Epithelial cell of proximal tubule (primary cell): ENCODE measurements at regions not wholly inside any gene's neighbourhood (a gene's known extent, or its start where the extent isn't known, plus 50 kb on each side); places are given as distances from the start of the nearest gene placed in this dataset.

Experiments
- DNase-seq: peaks from one replicate; pipeline ENCODE4 v3.0.0-alpha.2; 2011; ENCODE audit warnings: low read depth
- H3K4me3 ChIP-seq: 2 replicates; pipeline ENCODE4 v1.5.1; 2011; ENCODE audit warnings: low read depth, mild to moderate bottlenecking, low read length
- TF ChIP-seq, protein P1 (sequence below): conservative IDR thresholded peaks from 2 replicates; pipeline ENCODE4 v1.5.1; 2012; ENCODE audit warnings: low read depth, mild to moderate bottlenecking, low read length

DNA sequence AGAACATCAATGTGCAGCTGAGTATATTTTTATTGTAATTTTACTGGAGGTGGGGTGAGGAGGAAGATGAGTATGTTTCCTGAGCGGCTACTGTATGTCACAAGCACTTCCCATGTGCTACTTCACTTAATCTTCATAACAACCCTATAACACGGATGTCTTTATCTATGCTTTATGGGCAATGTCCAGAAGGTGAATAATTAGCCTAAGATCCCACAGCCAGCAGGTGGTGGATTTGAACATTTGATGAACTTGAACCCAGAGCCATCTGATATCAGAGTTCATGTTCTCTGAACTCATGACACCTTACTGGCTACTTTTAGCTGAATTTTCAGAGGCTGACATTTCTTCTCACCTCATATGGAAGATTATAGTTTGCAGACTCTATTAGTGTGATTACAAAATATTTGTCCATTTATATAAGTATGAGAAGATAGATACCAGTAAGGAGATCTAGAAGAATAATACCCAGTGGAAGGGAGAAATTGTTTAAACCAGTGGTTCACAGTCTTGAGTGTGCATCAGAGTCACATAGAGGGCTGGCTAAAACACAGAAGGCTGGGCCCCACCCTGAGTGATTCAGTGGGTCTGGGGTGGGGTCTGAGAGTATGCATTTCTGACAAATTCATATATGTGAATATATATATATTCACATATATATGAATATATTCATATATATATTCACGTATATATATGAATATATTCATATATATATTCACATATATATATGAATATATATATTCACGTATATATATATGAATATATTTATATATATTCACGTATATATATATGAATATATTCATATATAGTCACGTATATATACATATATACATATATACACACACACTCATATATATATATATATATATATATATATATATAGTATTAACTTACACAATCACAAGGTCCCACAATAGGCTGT is 164.4 kb upstream of the NR3C1 start:
- TF ChIP-seq, protein P1, sequence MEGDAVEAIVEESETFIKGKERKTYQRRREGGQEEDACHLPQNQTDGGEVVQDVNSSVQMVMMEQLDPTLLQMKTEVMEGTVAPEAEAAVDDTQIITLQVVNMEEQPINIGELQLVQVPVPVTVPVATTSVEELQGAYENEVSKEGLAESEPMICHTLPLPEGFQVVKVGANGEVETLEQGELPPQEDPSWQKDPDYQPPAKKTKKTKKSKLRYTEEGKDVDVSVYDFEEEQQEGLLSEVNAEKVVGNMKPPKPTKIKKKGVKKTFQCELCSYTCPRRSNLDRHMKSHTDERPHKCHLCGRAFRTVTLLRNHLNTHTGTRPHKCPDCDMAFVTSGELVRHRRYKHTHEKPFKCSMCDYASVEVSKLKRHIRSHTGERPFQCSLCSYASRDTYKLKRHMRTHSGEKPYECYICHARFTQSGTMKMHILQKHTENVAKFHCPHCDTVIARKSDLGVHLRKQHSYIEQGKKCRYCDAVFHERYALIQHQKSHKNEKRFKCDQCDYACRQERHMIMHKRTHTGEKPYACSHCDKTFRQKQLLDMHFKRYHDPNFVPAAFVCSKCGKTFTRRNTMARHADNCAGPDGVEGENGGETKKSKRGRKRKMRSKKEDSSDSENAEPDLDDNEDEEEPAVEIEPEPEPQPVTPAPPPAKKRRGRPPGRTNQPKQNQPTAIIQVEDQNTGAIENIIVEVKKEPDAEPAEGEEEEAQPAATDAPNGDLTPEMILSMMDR = no peak
- H3K4me3 ChIP-seq = no peak overlapping the region
- no peak for DNase-seq

DNA sequence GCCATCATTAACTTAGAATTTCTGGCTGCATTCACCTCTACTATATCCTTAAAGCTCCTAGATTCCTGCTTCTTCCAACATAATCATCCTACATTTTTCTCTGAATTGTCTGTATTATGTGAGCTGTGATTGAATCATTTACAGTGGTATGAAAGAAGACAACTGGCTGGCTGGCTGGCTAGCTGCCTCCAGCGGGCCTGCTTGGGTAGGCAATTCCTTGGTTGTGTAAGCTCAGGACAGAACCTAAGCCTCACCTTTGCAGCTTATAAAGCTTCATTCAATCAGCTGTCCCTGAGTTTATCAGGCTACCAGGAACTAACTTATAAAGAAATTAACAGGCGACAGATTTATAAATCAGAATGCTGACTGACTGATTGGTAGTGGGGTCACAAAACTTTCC is 162.7 kb upstream of the NR3C1 start:
- DNase-seq = no peak
- no peak overlapping the region for H3K4me3 ChIP-seq
- TF ChIP-seq, protein P1 = no peak

DNA sequence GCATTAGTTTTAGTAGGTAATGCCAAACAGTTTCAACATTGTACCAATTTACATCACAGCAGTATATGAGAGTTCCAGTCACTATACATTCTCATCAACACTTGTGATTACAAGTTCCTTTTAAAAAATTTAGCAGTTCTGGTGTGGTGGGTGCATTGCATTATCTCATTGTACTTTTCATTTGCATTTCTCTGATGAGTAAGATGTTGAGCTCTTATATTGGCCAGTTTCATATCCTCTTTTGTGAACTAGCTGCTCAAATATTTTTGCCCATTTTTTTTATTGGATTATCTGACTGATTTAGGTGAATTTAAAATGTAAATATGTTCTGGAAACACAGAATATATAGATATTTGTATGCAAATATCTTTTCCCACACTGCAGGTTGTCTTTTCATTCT is 160.9 kb upstream of the NR3C1 start:
- no peak for DNase-seq
- H3K4me3 ChIP-seq = no peak overlapping the region
- TF ChIP-seq, protein P1 = no peak

DNA sequence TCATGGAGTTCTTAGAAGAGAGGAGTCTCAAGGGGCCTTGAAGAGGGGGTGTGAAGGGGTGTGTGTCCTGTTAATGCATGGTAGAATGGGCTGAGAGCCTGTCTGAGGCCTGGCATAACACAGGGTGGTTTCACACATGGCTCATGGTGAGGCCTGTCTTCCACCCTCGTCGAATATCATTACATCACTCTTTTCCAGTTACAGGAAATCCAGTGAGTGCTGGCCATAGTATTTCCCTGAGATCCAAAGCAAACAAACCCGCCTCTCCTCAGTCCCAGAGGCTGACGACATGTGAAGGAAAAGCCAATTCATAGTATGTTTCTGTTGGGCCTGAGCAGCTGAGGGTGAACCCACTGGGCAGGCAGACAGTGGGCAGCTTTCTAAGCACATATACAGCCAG is 159.4 kb upstream of the NR3C1 start:
- DNase-seq = no peak
- TF ChIP-seq, protein P1 = no peak
- no peak overlapping the region for H3K4me3 ChIP-seq

DNA sequence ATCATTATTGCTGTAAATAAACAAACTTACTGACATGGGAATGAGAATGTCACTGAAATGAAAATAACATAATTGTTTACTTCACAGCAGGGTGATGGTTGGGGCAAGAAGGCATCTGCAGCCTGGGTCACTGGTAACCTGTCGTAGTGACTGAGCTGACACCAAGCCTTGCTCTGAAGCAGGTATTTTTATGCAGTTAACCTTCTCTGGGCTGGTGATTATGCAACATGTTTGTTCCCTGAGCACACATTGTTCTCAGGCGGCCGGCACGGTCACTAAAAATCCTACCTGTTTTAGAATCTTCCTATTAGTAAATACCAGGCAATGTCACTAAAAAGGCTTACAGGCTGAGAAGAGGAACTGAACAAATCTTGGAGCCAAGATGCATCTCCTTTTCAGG is 157.7 kb upstream of the NR3C1 start:
- no peak overlapping the region for H3K4me3 ChIP-seq
- DNase-seq = no peak
- TF ChIP-seq, protein P1 = no peak

DNA sequence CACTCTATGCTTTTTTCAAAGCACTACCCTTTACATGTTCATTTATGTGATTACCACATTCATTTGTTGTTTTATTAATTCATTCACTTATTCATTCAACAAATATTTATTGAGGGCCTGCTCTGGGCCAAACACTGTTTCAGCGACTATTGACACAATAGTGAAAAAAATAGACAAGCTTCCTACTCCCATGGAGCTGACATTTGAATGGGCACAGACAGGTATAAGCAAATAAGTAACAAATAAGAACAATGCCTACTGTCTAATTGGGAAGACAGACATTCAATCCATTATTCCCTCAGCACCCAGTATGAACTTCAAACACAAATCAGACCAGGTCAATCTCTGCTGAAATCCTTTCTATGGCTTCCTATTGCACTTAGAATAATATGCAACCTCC is 156.9 kb upstream of the NR3C1 start:
- TF ChIP-seq, protein P1 = no peak
- DNase-seq = no peak
- no peak overlapping the region for H3K4me3 ChIP-seq
